ENCODE measurements at regions not wholly inside any gene's neighbourhood (a gene's known extent, or its start where the extent isn't known, plus 50 kb on each side); places are given as distances from the start of the nearest gene placed in this dataset.
"Not testable (repeated sequence)": the region's sequence is repeated elsewhere in the genome, so short reads cannot be mapped to it uniquely, and the experiment has no call there.

- H3K4me3 ChIP-seq; H3K27me3 ChIP-seq; H3K4me1 ChIP-seq; intact Hi-C loops (cut with DNase I); H3K9me3 ChIP-seq; H3K36me3 ChIP-seq; H3K27ac ChIP-seq: not testable (repeated sequence)
- peak; percentile 60 to 65 (median 60) for DNase-seq
- peak; percentile 47 to 54 (median 51) for TF ChIP-seq CTCF (IDR thresholded peaks at IDR 0.05)
- WGBS (ENCODE audit: insufficient coverage, low coverage, low lambda C conversion rate, missing lambda C conversion rate): 53% methylated on average over 3 of the region's 5 CpGs
- peak in 2 of 4 donors; percentile 38 to 47 for ATAC-seq
These were observed 183.7 kb downstream of the ADRA2C start for GRCh38 chr4:3949916-3950315.

- H3K27me3 ChIP-seq; H3K36me3 ChIP-seq; DNase-seq; H3K9me3 ChIP-seq; ATAC-seq; H3K27ac ChIP-seq; intact Hi-C loops (cut with DNase I); H3K4me1 ChIP-seq; H3K4me3 ChIP-seq: not testable (repeated sequence)
- 78% methylated on average over 5 of the region's 9 CpGs for WGBS (ENCODE audit: insufficient coverage, low coverage, low lambda C conversion rate, missing lambda C conversion rate)
These were observed 186.4 kb downstream of the ADRA2C start for GRCh38 chr4:3952443-3953139.

- DNase-seq; H3K27ac ChIP-seq; H3K27me3 ChIP-seq; H3K36me3 ChIP-seq; ATAC-seq; H3K4me1 ChIP-seq; intact Hi-C loops (cut with DNase I); H3K4me3 ChIP-seq; H3K9me3 ChIP-seq: not testable (repeated sequence)
- WGBS (ENCODE audit: insufficient coverage, low coverage, low lambda C conversion rate, missing lambda C conversion rate): no CpG with 5 or more reads among the region's 4 CpGs
These were observed 186.9 kb downstream of the ADRA2C start for GRCh38 chr4:3953140-3953489.

GRCh38 chr4:3954540-3955320 is 188.5 kb downstream of the ADRA2C start:
- DNase-seq: peak in 2 of 3 donors; percentile 58 to 71
- H3K36me3 ChIP-seq; H3K9me3 ChIP-seq; H3K4me1 ChIP-seq; ATAC-seq; intact Hi-C loops (cut with DNase I); H3K27me3 ChIP-seq: not testable (repeated sequence)
- H3K27ac ChIP-seq: peak overlapping the region in 2 of 3 donors; percentile 37 to 64
- peak overlapping the region; percentile 70 to 78 (median 74) for H3K4me3 ChIP-seq
- TF ChIP-seq POLR2A (IDR thresholded peaks at IDR 0.05): peak; percentile 10
- WGBS (ENCODE audit: insufficient coverage, low coverage, low lambda C conversion rate, missing lambda C conversion rate): 2% methylated on average over 13 of the region's 53 CpGs

GRCh38 chr4:3955321-3956164 is 189.4 kb downstream of the ADRA2C start:
- Histone ChIP-seq H3K27ac (peak overlapping the region in 2 of 3 donors; percentile 37 to 64), H3K4me3 (peak overlapping the region; percentile 70 to 78 (median 74))
- H3K4me1 ChIP-seq; intact Hi-C loops (cut with DNase I); H3K36me3 ChIP-seq; H3K27me3 ChIP-seq; H3K9me3 ChIP-seq: not testable (repeated sequence)
- ATAC-seq (peak; percentile 100), DNase-seq (peak; percentile 99 to 100 (median 100))
- under 1% methylated on average over 21 of the region's 60 CpGs for whole genome bisulfite sequencing (ENCODE audit: insufficient coverage, low coverage, low lambda C conversion rate, missing lambda C conversion rate)
- TF ChIP-seq POLR2A (IDR thresholded peaks at IDR 0.05): peak; percentile 45

- H3K4me1 ChIP-seq; H3K36me3 ChIP-seq; H3K27me3 ChIP-seq; H3K9me3 ChIP-seq; DNase-seq; intact Hi-C loops (cut with DNase I); ATAC-seq: not testable (repeated sequence)
- H3K4me3 ChIP-seq: peak overlapping the region; percentile 43 to 56 (median 53)
- WGBS (ENCODE audit: insufficient coverage, low coverage, low lambda C conversion rate, missing lambda C conversion rate): 17% methylated on average over 10 of the region's 38 CpGs
- peak overlapping the region in 1 of 3 donors; percentile 33 for H3K27ac ChIP-seq
These were observed 190.1 kb downstream of the ADRA2C start for GRCh38 chr4:3956165-3956867.

GRCh38 chr4:3961091-3961672 is 195.0 kb downstream of the ADRA2C start:
- 54% methylated on average over 6 of the region's 10 CpGs for WGBS (ENCODE audit: insufficient coverage, low coverage, low lambda C conversion rate, missing lambda C conversion rate)
- DNase-seq; H3K4me3 ChIP-seq; H3K27me3 ChIP-seq; ATAC-seq; H3K4me1 ChIP-seq; intact Hi-C loops (cut with DNase I); H3K36me3 ChIP-seq; H3K9me3 ChIP-seq; H3K27ac ChIP-seq: not testable (repeated sequence)

- H3K36me3 ChIP-seq; H3K27me3 ChIP-seq; H3K4me1 ChIP-seq; H3K4me3 ChIP-seq; DNase-seq; H3K27ac ChIP-seq; H3K9me3 ChIP-seq; ATAC-seq; intact Hi-C loops (cut with DNase I): not testable (repeated sequence)
- 79% methylated on average over 7 of the region's 24 CpGs for WGBS (ENCODE audit: insufficient coverage, low coverage, low lambda C conversion rate, missing lambda C conversion rate)
These were observed 198.5 kb downstream of the ADRA2C start for GRCh38 chr4:3964572-3965278.

GRCh38 chr4:3967204-3967603 is 201.0 kb downstream of the ADRA2C start:
- H3K36me3 ChIP-seq; DNase-seq; H3K4me3 ChIP-seq; H3K9me3 ChIP-seq; H3K27ac ChIP-seq; ATAC-seq; intact Hi-C loops (cut with DNase I); H3K27me3 ChIP-seq; H3K4me1 ChIP-seq: not testable (repeated sequence)
- 66% methylated on average over 7 of the region's 14 CpGs for WGBS (ENCODE audit: insufficient coverage, low coverage, low lambda C conversion rate, missing lambda C conversion rate)

Data from right lobe of liver (tissue), 6 donors.